HL-60 (cell line): ENCODE measurements at regions not wholly inside any gene's neighbourhood (a gene's known extent, or its start where the extent isn't known, plus 50 kb on each side); places are given as distances from the start of the nearest gene placed in this dataset.

Experiments
- POLR2AphosphoS5 ChIP-seq: IDR thresholded peaks from 2 replicates; pipeline ENCODE4 v1.6.1; 2012; ENCODE audit warnings: low read depth
- SPI1 ChIP-seq: IDR thresholded peaks from 2 replicates; pipeline ENCODE4 v1.6.1; 2012; ENCODE audit warnings: low read depth, mild to moderate bottlenecking, borderline replicate concordance
- TF ChIP-seq, protein P1 (sequence below): IDR thresholded peaks from one replicate; pipeline ENCODE4 v1.5.1; 2011; ENCODE audit warnings: low read length, control low read depth, inconsistent platforms; ENCODE audit not compliant: insufficient read depth
- TF ChIP-seq, protein P2 (sequence below): IDR thresholded peaks from 2 replicates; pipeline ENCODE4 v1.6.1; 2012; ENCODE audit warnings: low read depth; ENCODE audit not compliant: insufficient replicate concordance

DNA sequence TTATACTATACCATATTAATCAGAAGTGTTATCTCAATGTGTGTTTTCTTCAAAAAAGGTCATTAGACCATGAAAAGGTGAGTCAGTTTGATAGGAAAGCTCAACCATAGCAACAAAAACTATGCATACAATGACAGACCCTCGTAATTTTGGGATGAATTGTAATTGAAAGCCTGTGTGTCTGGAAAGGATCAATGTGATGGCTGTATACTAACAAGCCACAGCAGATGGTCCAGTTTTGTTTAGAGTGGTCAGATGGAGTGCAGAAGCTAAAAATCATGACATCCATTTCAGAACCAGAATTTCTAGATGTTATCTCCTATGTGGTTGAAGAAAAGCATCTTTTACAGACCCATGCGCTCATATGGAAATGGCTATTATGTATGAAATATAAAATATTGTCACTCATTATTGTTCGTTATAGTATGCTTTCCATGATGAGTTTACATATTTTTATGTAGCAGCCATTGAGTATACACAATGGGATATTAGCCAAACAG is 88.3 kb upstream of the CNTNAP2 start:
- no peak for TF ChIP-seq POLR2AphosphoS5
- TF ChIP-seq, protein P1, sequence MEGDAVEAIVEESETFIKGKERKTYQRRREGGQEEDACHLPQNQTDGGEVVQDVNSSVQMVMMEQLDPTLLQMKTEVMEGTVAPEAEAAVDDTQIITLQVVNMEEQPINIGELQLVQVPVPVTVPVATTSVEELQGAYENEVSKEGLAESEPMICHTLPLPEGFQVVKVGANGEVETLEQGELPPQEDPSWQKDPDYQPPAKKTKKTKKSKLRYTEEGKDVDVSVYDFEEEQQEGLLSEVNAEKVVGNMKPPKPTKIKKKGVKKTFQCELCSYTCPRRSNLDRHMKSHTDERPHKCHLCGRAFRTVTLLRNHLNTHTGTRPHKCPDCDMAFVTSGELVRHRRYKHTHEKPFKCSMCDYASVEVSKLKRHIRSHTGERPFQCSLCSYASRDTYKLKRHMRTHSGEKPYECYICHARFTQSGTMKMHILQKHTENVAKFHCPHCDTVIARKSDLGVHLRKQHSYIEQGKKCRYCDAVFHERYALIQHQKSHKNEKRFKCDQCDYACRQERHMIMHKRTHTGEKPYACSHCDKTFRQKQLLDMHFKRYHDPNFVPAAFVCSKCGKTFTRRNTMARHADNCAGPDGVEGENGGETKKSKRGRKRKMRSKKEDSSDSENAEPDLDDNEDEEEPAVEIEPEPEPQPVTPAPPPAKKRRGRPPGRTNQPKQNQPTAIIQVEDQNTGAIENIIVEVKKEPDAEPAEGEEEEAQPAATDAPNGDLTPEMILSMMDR = no peak
- TF ChIP-seq SPI1 = no peak
- TF ChIP-seq, protein P2, sequence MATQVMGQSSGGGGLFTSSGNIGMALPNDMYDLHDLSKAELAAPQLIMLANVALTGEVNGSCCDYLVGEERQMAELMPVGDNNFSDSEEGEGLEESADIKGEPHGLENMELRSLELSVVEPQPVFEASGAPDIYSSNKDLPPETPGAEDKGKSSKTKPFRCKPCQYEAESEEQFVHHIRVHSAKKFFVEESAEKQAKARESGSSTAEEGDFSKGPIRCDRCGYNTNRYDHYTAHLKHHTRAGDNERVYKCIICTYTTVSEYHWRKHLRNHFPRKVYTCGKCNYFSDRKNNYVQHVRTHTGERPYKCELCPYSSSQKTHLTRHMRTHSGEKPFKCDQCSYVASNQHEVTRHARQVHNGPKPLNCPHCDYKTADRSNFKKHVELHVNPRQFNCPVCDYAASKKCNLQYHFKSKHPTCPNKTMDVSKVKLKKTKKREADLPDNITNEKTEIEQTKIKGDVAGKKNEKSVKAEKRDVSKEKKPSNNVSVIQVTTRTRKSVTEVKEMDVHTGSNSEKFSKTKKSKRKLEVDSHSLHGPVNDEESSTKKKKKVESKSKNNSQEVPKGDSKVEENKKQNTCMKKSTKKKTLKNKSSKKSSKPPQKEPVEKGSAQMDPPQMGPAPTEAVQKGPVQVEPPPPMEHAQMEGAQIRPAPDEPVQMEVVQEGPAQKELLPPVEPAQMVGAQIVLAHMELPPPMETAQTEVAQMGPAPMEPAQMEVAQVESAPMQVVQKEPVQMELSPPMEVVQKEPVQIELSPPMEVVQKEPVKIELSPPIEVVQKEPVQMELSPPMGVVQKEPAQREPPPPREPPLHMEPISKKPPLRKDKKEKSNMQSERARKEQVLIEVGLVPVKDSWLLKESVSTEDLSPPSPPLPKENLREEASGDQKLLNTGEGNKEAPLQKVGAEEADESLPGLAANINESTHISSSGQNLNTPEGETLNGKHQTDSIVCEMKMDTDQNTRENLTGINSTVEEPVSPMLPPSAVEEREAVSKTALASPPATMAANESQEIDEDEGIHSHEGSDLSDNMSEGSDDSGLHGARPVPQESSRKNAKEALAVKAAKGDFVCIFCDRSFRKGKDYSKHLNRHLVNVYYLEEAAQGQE = no peak
